ENCODE measurements at regions not wholly inside any gene's neighbourhood (a gene's known extent, or its start where the extent isn't known, plus 50 kb on each side); places are given as distances from the start of the nearest gene placed in this dataset.

DNA sequence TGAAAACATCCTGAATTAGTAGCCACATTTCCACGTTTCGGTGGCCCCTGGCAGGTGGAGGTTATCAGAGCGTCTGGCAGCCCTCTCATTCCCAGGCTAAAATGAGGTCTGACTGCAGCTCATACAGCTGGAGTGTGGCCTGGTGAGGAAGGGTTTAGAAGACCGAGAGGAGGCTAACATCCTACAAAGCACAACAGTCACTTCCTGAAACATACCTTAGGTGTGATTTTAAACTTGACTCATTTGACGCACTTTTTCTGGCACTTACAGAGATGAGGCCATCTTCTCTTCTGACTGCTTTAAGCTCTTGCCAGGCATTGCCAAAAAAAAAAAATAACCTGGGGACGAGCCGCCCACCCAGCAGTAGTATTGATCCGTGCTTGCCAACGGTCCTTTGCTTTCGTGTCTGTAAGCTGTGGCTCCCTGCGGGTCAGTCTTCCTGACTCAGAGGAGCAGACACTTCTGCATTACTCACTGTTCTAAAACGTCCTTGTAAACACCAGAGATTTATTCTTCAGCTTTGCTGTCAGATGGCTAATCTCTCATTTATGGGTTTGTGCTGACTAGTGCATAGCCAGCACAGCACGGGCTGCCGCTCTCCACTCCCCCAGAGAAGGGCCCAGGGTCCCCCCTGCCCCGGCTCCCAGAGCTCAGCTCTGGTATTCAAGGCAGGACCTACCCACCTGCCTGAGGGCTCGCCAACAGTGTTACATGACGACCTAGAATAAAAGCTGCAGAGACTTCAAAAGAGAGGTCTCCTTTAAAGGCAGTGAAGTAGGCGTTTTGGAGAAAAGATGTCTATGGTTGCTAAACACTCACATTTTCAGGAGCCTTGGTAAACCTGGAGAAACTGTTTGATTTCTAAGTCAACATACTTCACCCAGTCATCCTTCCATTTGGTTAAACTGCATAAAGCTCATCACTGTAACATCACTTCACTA is 78.5 kb upstream of the FRMD1 start:
- TF ChIP-seq, protein P1, sequence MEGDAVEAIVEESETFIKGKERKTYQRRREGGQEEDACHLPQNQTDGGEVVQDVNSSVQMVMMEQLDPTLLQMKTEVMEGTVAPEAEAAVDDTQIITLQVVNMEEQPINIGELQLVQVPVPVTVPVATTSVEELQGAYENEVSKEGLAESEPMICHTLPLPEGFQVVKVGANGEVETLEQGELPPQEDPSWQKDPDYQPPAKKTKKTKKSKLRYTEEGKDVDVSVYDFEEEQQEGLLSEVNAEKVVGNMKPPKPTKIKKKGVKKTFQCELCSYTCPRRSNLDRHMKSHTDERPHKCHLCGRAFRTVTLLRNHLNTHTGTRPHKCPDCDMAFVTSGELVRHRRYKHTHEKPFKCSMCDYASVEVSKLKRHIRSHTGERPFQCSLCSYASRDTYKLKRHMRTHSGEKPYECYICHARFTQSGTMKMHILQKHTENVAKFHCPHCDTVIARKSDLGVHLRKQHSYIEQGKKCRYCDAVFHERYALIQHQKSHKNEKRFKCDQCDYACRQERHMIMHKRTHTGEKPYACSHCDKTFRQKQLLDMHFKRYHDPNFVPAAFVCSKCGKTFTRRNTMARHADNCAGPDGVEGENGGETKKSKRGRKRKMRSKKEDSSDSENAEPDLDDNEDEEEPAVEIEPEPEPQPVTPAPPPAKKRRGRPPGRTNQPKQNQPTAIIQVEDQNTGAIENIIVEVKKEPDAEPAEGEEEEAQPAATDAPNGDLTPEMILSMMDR (IDR thresholded peaks at IDR 0.05): no peak
- intact Hi-C loops (cut with DNase I; ENCODE audit: low total_unique reads): no loop called here
- DNase-seq: peak in 1 of 2 donors; percentile 35

DNA sequence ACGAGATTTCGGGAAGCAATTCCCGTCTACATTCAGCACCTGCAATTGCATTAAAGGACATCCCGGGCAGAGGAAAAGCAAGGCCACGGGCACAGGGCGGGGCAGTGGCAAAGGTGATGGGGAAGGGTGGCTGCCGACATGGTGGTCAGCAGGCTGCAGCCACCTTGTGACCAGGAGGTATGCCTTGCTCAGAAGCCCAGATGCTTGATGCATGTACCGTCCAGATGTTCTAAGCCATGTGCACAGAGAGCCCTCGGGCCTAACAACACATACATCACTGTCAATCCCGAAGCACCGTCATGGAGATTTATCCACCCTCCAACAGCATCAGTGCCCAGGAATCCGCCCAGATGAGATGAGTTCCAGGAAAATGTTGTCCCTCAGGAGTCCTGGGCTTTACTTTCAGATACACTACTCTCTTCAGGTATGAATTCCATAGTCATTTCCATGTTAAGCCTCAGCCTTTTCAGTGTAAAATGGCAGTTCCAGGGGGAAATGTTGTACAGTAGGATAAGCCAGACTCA is 77.8 kb upstream of the FRMD1 start:
- H3K4me1 ChIP-seq: peaks cover 0 to 18% (median 11%) of the 10 kb centered on the region in 4 donors
- H3K27ac ChIP-seq: no peak overlapping the region

More for the DNA sequence above, 78.5 kb upstream of the FRMD1 start:
- Histone ChIP-seq H3K36me3 (no peaks in the 10 kb centered on the region), H3K4me1 (peaks cover 0 to 15% (median 11%) of the 10 kb centered on the region in 4 donors), H3K27me3 (no peaks in the 10 kb centered on the region), H3K9me3 (no peaks in the 10 kb centered on the region), H3K4me3 (no peak overlapping the region), H3K27ac (no peak overlapping the region)

DNA sequence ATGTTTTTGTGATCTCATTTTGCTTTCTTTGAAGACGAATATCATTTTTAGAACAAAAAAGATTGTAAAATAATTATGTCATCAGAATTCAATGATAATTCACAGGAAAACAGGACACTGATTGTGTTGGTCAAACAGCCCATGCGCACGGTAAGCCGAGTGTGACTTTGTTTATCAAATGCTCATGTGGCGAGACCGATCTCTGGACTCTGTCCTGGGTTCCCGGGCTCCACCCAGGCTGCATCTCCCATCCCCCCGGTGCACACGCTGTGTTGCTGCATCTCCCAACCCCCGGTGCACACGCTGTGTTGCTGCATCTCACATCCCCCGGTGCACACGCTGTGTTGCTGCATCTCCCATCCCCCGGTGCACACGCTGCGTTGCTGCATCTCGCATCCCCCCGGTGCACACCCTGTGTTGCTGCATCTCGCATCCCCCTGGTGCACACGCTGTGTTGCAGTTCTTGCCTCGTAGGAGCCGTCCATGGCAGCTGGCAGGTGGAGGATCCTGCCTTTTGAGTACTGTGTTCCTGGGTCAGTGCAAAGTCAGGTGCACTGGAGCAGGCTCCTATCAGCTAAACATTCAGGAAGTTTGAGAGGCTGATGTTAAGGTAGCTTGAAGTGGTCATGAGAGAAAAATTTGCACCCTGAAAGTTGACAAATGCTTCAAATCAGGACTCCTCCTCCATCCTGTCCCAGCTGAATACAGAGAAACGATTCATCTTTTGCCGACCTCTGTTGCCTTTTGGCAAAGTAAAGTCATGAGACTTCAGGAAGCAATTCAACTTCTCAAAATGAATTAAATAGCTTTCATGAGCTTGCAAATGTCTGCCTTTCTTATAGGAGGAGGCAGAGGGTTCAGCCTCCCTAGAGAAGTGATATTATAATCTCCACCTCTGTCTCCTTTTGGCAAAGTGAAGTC is 77.1 kb upstream of the FRMD1 start:
- intact Hi-C loops (cut with DNase I; ENCODE audit: low total_unique reads): no loop called here
- H3K36me3 ChIP-seq: no peaks in the 10 kb centered on the region
- H3K9me3 ChIP-seq: no peaks in the 10 kb centered on the region
- H3K4me1 ChIP-seq: peaks cover 0 to 20% (median 11%) of the 10 kb centered on the region in 4 donors
- no peak overlapping the region for H3K4me3 ChIP-seq
- TF ChIP-seq, protein P1 (IDR thresholded peaks at IDR 0.05): no peak
- H3K27ac ChIP-seq: no peak overlapping the region
- H3K27me3 ChIP-seq: no peaks in the 10 kb centered on the region
- DNase-seq: no peak

More for the DNA sequence above, 77.8 kb upstream of the FRMD1 start:
- Histone ChIP-seq H3K36me3 (no peaks in the 10 kb centered on the region), H3K4me3 (no peak overlapping the region), H3K27me3 (no peaks in the 10 kb centered on the region), H3K9me3 (no peaks in the 10 kb centered on the region)
- intact Hi-C loops (cut with DNase I; ENCODE audit: low total_unique reads): no loop called here
- DNase-seq: peak in 1 of 2 donors; percentile 37
- TF ChIP-seq, protein P1 (IDR thresholded peaks at IDR 0.05): no peak

DNA sequence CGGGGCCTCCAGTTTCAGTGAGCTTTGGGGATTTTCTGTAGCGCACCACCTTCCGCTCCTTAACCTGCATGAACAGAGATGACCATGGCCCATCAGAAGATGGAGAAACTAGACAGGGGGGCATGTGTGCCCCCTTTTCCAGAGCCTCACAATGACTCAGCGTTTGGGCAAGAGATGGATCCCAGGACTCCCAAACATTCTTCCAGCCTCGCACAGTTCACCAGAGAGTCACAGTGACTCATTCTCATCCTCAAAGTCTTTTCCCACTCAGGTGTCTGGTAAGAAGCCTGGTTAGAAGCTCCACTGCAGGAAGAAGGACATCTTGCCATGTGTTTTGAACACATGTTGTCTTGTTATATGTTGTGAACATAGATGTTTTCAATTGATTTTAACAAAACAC is 76.2 kb upstream of the FRMD1 start:
- TF ChIP-seq, protein P1 (IDR thresholded peaks at IDR 0.05): no peak
- Histone ChIP-seq H3K36me3 (no peaks in the 10 kb centered on the region), H3K4me3 (no peak overlapping the region), H3K27ac (no peak overlapping the region), H3K27me3 (peaks cover 0 to 7% of the 10 kb centered on the region in 2 donors), H3K4me1 (peaks cover 0 to 20% (median 11%) of the 10 kb centered on the region in 4 donors), H3K9me3 (no peaks in the 10 kb centered on the region)
- DNase-seq: no peak
- intact Hi-C loops (cut with DNase I; ENCODE audit: low total_unique reads): no loop called here

DNA sequence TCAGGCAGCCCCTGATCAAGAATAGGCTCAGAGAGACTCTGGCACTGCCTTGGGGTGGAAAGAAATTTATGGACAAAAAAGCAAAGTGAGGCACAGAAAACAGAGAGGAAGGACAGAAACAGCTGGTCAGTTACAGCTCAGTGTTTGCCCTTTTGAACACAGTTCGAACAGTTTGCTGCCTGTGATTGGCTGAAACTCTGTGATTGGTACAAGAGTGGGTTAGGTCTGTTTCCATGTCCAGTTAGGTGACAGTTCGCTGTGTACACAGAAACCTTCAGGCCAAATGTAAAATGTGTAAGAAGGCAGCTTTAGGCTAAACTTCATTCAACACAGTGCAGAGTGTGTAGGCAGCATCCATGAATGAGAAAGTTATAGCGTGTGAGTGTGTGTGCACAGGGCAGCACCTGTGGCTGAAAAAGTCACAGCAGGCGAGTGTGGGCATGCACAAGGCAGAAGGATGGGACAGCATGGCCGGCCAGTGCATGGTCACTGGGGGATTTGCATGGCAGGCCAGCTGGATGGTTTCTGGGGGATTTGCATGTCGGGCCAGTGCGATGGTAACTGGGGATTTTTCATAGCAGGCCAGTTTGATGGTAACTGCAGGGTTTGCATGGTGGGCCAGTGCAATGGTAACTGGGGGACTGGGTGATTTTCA is 75.4 kb upstream of the FRMD1 start:
- peaks cover 0 to 20% (median 11%) of the 10 kb centered on the region in 4 donors for H3K4me1 ChIP-seq
- intact Hi-C loops (cut with DNase I; ENCODE audit: low total_unique reads): no loop called here
- TF ChIP-seq, protein P1 (IDR thresholded peaks at IDR 0.05): no peak

More for the DNA sequence above, 75.4 kb upstream of the FRMD1 start:
- peaks cover 0 to 7% of the 10 kb centered on the region in 2 donors for H3K27me3 ChIP-seq
- peak in 1 of 2 donors; percentile 48 for DNase-seq
- no peaks in the 10 kb centered on the region for H3K36me3 ChIP-seq
- no peak overlapping the region for H3K27ac ChIP-seq
- no peak overlapping the region for H3K4me3 ChIP-seq
- H3K9me3 ChIP-seq: no peaks in the 10 kb centered on the region
